Left colon (tissue), 2 donors: ENCODE measurements at regions not wholly inside any gene's neighbourhood (a gene's known extent, or its start where the extent isn't known, plus 50 kb on each side); places are given as distances from the start of the nearest gene placed in this dataset.
"Not testable (repeated sequence)": the region's sequence is repeated elsewhere in the genome, so short reads cannot be mapped to it uniquely, and the experiment has no call there.

Source experiments
- ATAC-seq: fragments of 200-7000 bp; cut with Tn5 transposase; one replicate; pipeline ENCODE4 v1.9.1; 2020; ENCODE audit warnings: mild to moderate bottlenecking, moderate library complexity
- DNase-seq, 2 donors: peaks; one replicate each; pipeline ENCODE4 v3.0.0-alpha.2; 2020
- intact Hi-C, 2 donors: fragments of 100-400 bp; cut with DNase I in 1 of 2; cut with micrococcal nuclease in 1 of 2; formaldehyde crosslinking; loops; one replicate each; pipeline versions ENCODE4 v1.11.2 to v1.14.0; 2022; cut with DNase I, micrococcal nuclease
- donor health status: DM: no; HTN: no; CAD: no.
- donor health status: DM: yes; HTN: yes; CAD: no.

DNA sequence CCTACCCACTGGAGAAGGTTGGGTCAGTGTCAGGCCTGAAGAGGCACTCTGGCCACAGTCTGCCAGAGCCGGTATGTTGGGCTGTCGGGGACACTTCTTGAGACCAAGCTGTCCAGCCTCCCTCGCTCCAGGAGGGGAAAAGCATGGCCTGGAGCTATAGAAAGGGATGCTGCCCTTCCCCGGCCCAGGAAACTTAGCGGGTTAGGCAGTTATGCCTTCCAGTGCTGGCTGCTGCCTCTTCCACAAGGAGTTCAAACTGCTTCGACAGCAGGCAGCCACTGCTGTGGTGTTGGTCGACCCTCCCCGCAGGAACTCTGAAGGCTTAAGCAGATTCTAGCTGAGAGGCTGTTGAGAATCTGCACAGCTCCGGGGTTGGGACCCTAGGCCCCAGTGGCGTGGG is 819.4 kb downstream of the DIPK2A start:
- intact Hi-C loops, result no loop called here
- no peak for DNase-seq
- ATAC-seq, result no peak

GRCh38 chr3:144801890-144802289 is 830.3 kb downstream of the DIPK2A start:
- no peak for ATAC-seq
- DNase-seq, result no peak
- intact Hi-C loops, result no loop called here

DNA sequence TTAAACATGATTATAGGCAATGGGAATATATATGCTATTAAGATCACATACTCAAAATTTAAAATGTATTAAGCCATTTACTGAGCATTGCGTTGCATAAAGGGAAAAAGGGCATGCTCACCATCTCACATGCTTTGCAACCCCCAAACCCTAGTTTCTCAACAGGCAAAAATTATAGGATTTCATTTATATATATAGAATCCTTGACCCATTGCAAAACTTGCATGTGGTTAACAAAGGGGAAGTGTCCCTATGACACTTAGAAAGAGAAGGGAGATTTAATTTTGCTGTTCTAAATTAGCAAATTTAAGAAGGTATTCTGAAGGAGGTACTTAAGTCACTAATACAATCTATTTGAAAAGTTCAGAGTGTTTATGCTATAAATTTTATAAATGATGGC is 837.8 kb downstream of the DIPK2A start:
- DNase-seq (no peak), ATAC-seq (no peak)
- intact Hi-C loops, result no loop called here

DNA sequence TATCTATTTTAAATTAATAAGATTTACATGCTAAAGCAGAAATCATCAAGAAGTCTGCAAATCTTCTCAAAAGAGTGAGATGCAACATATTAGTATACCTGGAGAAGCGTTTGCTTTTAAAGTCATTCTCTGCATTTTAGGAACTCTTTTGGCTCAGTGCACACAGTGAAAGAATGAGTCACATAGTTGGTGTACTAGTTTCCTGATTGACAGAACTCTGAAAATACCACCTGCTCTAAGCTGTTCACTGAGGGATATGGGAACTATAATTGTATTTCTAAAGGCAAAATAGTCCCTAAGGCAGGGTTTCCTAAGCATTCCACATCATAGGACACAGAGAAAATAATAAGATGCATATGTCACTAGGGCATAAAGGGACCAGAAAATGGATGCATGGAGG is 838.5 kb downstream of the DIPK2A start:
- no peak for ATAC-seq
- intact Hi-C loops, result no loop called here

GRCh38 chr3:144815655-144816054 is 844.0 kb downstream of the DIPK2A start:
- ATAC-seq (no peak), DNase-seq (no peak)
- intact Hi-C loops, result no loop called here

More for the DNA sequence above, 838.5 kb downstream of the DIPK2A start:
- no peak for DNase-seq

- ATAC-seq (no peak), DNase-seq (no peak)
- intact Hi-C loops, result no loop called here
These were observed 844.7 kb downstream of the DIPK2A start for GRCh38 chr3:144816323-144816722.

DNA sequence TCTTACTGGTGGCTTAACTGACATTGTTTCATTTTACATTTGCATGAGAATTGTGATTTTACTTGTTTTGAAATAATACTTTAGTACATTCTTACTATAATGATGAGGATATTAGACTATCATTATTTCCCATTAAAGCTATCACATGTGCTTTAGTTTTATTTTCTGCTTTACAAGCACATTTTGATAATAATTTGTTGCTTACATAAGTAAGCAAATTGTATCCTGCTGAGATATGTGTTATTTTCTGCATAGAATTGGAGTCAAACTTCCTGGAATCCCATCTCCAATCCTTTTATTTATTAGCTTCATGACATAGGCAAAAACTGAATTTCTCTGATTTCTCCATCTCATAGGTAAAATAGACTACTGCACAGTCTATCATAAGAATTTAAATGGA is 847.4 kb downstream of the DIPK2A start:
- ATAC-seq (no peak), DNase-seq (no peak)
- intact Hi-C loops, result no loop called here

DNA sequence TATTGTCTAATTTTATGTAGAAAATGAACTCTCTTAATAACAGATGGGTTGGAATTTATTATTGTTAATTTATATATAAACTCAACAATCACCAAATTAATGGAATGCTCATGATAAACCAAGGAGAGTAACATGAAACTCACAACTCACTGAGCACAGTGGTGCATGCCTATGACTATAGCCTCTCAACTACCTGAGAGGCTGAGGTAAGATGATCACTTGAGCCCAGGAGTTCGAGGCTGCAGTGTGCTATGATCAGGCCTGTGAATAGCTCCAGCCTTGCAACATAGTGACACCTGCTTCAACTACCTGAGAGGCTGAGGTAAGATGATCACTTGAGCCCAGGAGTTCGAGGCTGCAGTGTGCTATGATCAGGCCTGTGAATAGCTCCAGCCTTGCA is 848.6 kb downstream of the DIPK2A start:
- intact Hi-C loops, DNase-seq, ATAC-seq: not testable (repeated sequence)

DNA sequence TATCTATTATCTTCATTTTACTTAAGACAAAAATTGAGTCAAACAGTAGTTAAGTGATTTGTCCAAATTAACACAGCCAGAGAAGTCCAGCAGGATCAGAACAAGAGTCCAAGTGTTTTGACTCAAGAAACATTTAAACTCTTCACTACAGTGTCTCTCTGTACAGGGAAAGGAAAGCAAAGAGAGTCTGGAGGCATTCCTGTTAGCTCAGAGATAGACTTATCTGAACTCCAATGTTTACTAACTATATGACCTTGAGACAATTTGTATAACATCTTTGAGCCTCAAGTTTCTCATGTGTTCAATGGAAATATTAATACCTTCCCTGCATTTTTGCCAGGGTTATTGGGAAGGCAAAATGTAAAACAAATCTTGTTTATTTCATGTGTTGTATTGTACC is 849.1 kb downstream of the DIPK2A start:
- intact Hi-C loops, result no loop called here

GRCh38 chr3:144821583-144821982 is 850.0 kb downstream of the DIPK2A start:
- intact Hi-C loops, result no loop called here
- DNase-seq, result no peak
- no peak for ATAC-seq

More for the DNA sequence above, 849.1 kb downstream of the DIPK2A start:
- ATAC-seq, result no peak
- DNase-seq, result no peak

- no peak for ATAC-seq
- no peak for DNase-seq
- intact Hi-C loops, result no loop called here
These were observed 851.0 kb downstream of the DIPK2A start for GRCh38 chr3:144822671-144823070.

DNA sequence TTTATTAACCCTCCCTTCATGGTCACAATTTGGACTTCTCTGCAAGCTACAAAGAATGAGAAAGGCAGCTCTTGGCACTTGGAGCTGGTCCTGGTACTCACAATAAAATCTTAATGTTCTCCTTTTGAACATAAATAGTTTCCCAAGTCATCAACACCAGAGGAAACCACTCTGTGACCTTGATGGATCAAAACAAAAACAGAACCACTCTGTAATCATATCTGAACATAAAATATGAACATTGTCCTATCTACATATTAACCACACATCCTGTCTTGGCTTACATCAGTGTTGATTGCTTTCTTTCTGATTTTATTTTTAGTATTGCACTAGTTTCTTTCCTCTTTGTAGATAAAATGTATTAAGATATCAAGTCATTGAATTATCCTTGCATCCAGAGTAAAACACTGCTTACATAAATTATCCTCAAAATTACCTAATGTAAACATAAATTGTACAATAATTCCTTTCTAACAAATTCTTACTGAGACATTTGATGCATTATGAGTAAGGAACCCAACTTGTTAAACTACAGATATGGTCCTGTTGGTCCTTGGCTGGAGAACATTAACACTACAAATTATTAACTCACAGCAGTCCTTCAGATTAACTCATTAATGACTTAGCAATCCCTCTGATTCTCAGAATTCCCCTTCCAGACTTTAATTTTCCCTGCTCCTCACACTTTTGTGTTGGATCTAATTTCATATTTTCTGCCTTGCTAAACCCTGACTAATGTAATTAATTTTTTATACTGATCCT is 860.5 kb downstream of the DIPK2A start:
- ATAC-seq (no peak), DNase-seq (no peak)
- intact Hi-C loops, result no loop called here

- intact Hi-C loops, result no loop called here
- no peak for ATAC-seq
- no peak for DNase-seq
These were observed 868.4 kb downstream of the DIPK2A start for GRCh38 chr3:144839991-144840390.

GRCh38 chr3:144840866-144841265 is 869.2 kb downstream of the DIPK2A start:
- intact Hi-C loops, result no loop called here
- ATAC-seq (no peak), DNase-seq (no peak)

GRCh38 chr3:144843099-144843498 is 871.5 kb downstream of the DIPK2A start:
- DNase-seq (no peak), ATAC-seq (no peak)
- intact Hi-C loops, result no loop called here

DNA sequence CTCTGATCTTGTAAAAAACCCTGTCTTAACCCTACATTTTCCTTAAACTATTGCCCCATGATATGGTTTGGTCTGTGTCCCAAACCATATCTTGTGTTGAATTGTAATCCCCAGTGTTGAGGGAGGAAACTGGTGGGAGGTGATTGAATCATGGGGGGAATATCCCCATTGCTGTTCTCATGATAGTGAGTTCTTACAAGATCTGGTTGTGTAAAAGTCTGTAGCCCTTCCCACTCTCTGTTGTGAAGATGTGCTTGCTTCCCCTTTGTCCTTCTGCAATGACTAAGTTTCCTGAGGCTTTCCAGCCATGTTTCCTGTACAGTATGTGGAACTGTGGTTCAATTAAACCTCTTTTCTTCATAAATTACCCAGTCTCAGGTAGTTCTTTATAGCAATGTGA is 881.4 kb downstream of the DIPK2A start:
- intact Hi-C loops, result no loop called here
- DNase-seq (no peak), ATAC-seq (no peak)

- intact Hi-C loops, DNase-seq, ATAC-seq: not testable (repeated sequence)
These were observed 882.4 kb downstream of the DIPK2A start for GRCh38 chr3:144854020-144854419.

GRCh38 chr3:144859161-144859560 is 887.5 kb downstream of the DIPK2A start:
- intact Hi-C loops, result no loop called here
- no peak for DNase-seq
- ATAC-seq, result no peak

- DNase-seq, result no peak
- intact Hi-C loops, result no loop called here
- ATAC-seq, result no peak
These were observed 893.0 kb downstream of the DIPK2A start for GRCh38 chr3:144864646-144865045.

- no peak for ATAC-seq
- no peak for DNase-seq
- intact Hi-C loops, result no loop called here
These were observed 894.3 kb downstream of the DIPK2A start for GRCh38 chr3:144865948-144866347.

DNA sequence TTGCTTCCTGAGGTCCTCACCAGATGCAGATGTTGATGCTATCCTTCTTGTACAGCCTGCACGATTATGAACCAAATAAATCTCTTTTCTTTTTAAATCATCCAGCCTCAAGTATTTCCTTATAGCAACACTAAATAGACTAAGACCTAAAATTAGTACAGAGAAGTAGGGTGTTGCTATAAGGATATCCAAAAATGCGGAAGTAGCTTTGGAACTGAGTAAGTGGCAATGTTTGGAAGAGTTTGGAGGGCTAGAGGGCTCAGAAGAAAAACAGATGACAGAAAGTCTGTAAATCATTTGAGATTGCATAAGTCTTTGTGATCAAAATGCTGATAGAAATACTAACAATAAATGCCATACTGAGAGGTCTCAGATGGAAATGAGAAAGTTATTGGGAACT is 894.9 kb downstream of the DIPK2A start:
- DNase-seq (no peak), ATAC-seq (no peak)
- intact Hi-C loops, result no loop called here
